ENCODE measurements at regions not wholly inside any gene's neighbourhood (a gene's known extent, or its start where the extent isn't known, plus 50 kb on each side); places are given as distances from the start of the nearest gene placed in this dataset.

DNA sequence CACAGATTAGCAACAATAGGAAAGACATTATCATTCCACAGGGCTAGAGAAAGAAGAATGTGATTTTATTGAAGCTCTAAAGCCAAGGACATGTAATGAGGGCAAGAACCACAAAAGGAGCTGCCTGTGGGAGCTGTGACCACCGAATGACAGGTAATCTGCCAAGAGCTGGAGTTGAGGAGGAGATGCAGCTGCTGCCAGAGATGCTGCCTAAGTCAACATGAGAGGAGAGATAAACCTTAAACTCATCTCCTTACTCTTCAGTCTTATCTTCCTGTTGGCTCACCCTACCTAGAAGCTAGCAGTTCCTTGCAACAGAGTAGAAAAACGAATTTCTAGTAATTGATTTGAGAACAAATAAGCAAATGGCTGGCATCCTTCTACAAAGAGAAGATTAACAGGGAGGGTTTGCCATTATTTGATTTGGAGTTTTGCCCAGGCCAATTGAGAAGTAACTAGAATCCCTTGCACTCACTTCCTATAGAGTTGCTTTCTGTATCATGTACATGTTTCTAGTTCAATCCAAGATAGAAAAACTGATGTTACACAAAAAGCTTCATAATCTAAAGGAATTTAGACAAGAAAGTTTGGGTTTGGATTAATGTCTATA is 539.2 kb downstream of the TLE1 start:
- no peak for DNase-seq (ENCODE audit: low spot score in 2 of 2)
- H3K4me3 ChIP-seq (ENCODE audit: low read depth, poor library complexity, severe bottlenecking) = no peak overlapping the region
- WGBS, 2 donors = 33 to 34% methylated on average over 2 of the region's 2 CpGs
- intact Hi-C loops (cut with DNase I; ENCODE audit: low total_unique reads) = no loop called here
- TF ChIP-seq, protein P1, sequence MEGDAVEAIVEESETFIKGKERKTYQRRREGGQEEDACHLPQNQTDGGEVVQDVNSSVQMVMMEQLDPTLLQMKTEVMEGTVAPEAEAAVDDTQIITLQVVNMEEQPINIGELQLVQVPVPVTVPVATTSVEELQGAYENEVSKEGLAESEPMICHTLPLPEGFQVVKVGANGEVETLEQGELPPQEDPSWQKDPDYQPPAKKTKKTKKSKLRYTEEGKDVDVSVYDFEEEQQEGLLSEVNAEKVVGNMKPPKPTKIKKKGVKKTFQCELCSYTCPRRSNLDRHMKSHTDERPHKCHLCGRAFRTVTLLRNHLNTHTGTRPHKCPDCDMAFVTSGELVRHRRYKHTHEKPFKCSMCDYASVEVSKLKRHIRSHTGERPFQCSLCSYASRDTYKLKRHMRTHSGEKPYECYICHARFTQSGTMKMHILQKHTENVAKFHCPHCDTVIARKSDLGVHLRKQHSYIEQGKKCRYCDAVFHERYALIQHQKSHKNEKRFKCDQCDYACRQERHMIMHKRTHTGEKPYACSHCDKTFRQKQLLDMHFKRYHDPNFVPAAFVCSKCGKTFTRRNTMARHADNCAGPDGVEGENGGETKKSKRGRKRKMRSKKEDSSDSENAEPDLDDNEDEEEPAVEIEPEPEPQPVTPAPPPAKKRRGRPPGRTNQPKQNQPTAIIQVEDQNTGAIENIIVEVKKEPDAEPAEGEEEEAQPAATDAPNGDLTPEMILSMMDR (IDR thresholded peaks at IDR 0.05) = no peak
- no peak for TF ChIP-seq POLR2A (IDR thresholded peaks at IDR 0.05)

DNA sequence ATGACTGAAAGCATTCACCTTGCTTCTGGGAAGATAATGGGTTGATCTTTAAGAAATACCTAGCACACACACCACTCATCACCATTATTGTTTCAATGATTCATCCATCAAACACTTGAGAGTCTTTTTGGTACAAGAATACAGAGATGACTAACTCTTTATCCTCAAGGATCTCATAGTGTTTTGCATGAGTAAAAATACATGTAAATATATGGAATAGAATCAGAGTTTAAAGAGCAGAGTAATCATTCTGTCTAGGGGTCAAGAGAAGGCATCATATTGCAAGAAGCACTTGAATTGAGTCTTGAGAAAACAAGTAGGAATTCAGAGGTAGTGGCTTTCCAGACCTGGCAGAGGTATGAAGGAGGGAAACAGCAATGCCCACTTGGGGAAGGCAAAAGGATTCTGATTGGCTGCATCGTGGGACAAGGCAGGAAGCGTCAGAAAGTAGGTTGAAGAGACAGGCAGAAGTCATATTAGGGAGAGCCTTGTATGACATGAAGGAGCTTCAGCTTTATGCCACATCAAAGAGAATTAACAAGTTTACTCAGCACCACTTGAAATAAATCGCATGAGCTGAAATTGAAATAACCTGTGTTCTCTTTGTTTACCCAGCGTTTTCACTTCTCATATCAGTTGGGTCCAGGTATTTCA is 542.5 kb downstream of the TLE1 start:
- no peak for DNase-seq (ENCODE audit: low spot score in 2 of 2)
- TF ChIP-seq, protein P1 (IDR thresholded peaks at IDR 0.05) = no peak
- no peak for TF ChIP-seq POLR2A (IDR thresholded peaks at IDR 0.05)
- WGBS, 2 donors = 93 to 94% methylated on average over 4 of the region's 4 CpGs
- no peak overlapping the region for H3K4me3 ChIP-seq (ENCODE audit: low read depth, poor library complexity, severe bottlenecking)
- intact Hi-C loops (cut with DNase I; ENCODE audit: low total_unique reads) = no loop called here

DNA sequence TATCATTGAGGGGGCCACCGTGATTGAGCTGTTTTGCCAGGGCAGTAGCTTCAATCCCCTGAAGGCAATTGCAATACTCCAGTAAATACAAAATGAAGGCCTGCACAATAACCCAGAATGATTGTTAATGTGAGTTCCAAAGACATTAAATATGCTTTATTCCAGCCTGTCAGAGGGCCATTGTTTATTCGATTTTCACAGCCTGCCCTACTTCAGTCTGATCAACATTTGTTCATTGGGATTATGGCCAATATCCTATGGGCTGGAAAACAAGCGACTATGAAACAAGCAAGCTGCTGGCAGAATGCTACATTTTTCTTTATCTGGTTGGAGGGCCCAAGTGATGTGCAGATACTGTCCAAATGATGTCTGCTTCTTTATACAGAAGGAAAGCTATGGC is 543.1 kb downstream of the TLE1 start:
- TF ChIP-seq POLR2A (IDR thresholded peaks at IDR 0.05) = no peak
- TF ChIP-seq, protein P1 (IDR thresholded peaks at IDR 0.05) = no peak
- intact Hi-C loops (cut with DNase I; ENCODE audit: low total_unique reads) = no loop called here
- no peak overlapping the region for H3K4me3 ChIP-seq (ENCODE audit: low read depth, poor library complexity, severe bottlenecking)
- no peak for DNase-seq (ENCODE audit: low spot score in 2 of 2)
- 35 to 48% methylated on average over 3 of the region's 3 CpGs for WGBS, 2 donors

DNA sequence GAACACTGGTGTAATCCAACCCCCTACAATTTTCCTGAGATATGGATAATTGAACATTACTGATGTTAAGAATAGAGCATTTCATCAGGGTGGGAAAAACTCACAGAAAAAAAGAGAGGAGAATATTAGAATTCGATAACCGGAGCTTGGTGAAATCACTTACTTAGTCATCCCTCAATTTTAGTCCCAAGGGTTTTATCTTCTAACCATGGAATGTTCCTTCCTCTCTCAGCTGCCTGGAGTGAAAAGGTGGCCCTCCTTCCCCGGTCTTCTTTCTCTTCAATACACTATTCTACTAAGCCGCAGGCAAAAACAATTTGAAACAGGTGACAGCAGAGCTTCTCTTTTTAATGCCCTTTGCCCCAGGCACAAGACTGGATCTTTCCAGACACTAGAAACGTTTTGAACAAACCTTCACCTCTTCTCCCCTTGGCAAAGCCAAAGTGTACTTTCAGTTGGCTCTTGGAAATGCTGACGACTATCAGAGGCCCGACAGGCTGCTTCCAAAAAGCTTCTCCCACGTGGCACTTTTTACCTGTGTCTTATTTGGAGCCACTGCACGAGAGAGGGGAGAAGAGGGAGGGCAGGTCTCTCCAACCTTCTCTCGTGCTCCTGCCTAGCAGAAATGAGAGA is 543.9 kb downstream of the TLE1 start:
- H3K4me3 ChIP-seq (ENCODE audit: low read depth, poor library complexity, severe bottlenecking) = no peak overlapping the region
- no peak for TF ChIP-seq POLR2A (IDR thresholded peaks at IDR 0.05)
- TF ChIP-seq, protein P1 (IDR thresholded peaks at IDR 0.05) = no peak
- intact Hi-C loops (cut with DNase I; ENCODE audit: low total_unique reads) = no loop called here
- no peak for DNase-seq (ENCODE audit: low spot score in 2 of 2)
- WGBS, 2 donors = 61 to 65% methylated on average over 10 of the region's 10 CpGs

DNA sequence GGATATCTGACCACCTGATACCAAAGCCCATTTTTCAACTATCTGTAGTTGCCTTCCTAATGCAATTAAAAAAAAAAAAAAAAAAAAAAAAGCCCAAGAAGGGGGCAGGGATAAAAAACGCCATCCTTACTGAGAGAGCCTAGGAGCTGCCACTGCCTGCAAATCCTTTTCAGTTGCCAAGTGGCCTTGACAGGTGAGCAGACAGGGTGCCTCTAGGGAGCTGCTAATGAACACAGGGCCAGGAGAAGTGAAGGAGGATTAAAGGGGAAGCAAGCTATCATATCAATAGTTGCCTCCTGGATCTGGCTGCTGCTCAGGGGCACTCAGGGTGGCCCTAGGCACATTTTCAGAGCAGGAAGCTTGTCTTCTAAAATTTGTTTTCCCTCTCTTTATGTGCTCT is 547.4 kb downstream of the TLE1 start:
- TF ChIP-seq, protein P1 (IDR thresholded peaks at IDR 0.05) = no peak
- no peak for TF ChIP-seq POLR2A (IDR thresholded peaks at IDR 0.05)
- WGBS, 2 donors = 36 to 78% methylated on average over 1 of the region's 1 CpG
- no peak overlapping the region for H3K4me3 ChIP-seq (ENCODE audit: low read depth, poor library complexity, severe bottlenecking)
- intact Hi-C loops (cut with DNase I; ENCODE audit: low total_unique reads) = no loop called here
- no peak for DNase-seq (ENCODE audit: low spot score in 2 of 2)
